Kidney (tissue), 13 donors: ENCODE measurements at regions not wholly inside any gene's neighbourhood (a gene's known extent, or its start where the extent isn't known, plus 50 kb on each side); places are given as distances from the start of the nearest gene placed in this dataset.

Experiments
- DNase-seq, 5 donors: peaks; one replicate each; pipeline ENCODE4 v3.0.0-alpha.2; 2013 to 2020
- FAIRE-seq: peaks from 2 replicates; lab custom pipeline; 2012; peaks lifted over from hg19 to GRCh38; lab: Jason Lieb, UNC
- H3K27ac ChIP-seq, 2 donors: one replicate each; pipeline ENCODE4 v1.7.0; 2013; ENCODE audit warnings: low read depth in 2 of 2, low read length in 2 of 2, inconsistent platforms in 1 of 2
- H3K27me3 ChIP-seq: one replicate; pipeline ENCODE4 v1.7.1; 2013; ENCODE audit warnings: low read length, inconsistent platforms; ENCODE audit not compliant: control insufficient read depth, insufficient read depth
- H3K36me3 ChIP-seq, 3 donors: one replicate each; pipeline versions ENCODE4 v1.7.0 to v1.7.1; 2013; ENCODE audit warnings: low read length in 3 of 3, control low read depth in 1 of 3, inconsistent platforms in 1 of 3; ENCODE audit not compliant: insufficient read depth in 3 of 3, control insufficient read depth in 2 of 3
- H3K4me1 ChIP-seq, 3 donors: one replicate each; pipeline versions ENCODE4 v1.7.0 to v1.7.1; 2013; ENCODE audit warnings: low read length in 3 of 3, inconsistent platforms in 1 of 3, low read depth in 1 of 3; ENCODE audit not compliant: control insufficient read depth in 2 of 3, insufficient read depth in 2 of 3
- H3K4me3 ChIP-seq, 3 donors: one replicate each; pipeline versions ENCODE4 v1.7.0 to v1.8.1; 2013; ENCODE audit warnings: low read length in 3 of 3, control low read depth in 1 of 3, inconsistent platforms in 1 of 3
- H3K9ac ChIP-seq, 3 donors: one replicate each; pipeline versions ENCODE4 v1.7.0 to v1.7.1; 2013; ENCODE audit warnings: low read length in 3 of 3, control low read depth in 1 of 3, inconsistent platforms in 1 of 3
- H3K9me3 ChIP-seq, 3 donors: one replicate each; pipeline versions ENCODE4 v1.7.0 to v1.7.1; 2013; ENCODE audit warnings: low read length in 3 of 3, control low read depth in 1 of 3, inconsistent platforms in 1 of 3; ENCODE audit not compliant: control insufficient read depth in 2 of 3, insufficient read depth in 1 of 3
- CTCF ChIP-seq: IDR thresholded peaks from 3 replicates; pipeline ENCODE4 v1.5.1; 2012; ENCODE audit warnings: mild to moderate bottlenecking, moderate library complexity, borderline replicate concordance; ENCODE audit not compliant: insufficient read depth; ENCODE audit errors: extremely low read depth
- intact Hi-C: fragments of 100-400 bp; cut with DNase I; formaldehyde crosslinking; loops from one replicate; pipeline ENCODE4 v1.11.1; 2022
- donor health status: control.
- donor health status: control.
- donor health status: control.
- donor health status: control.
- donor health status: control.
- donor health status: DM: yes; HTN: yes; CAD: no.
- donor health status: Normal renal cell carcinoma (clear cell type).

GRCh38 chr6:1013656-1014430, 298.1 kb upstream of the FOXQ1 start:
- no peaks in the 10 kb centered on the region for H3K4me1 ChIP-seq
- no peak for TF ChIP-seq CTCF
- DNase-seq (no peak), FAIRE-seq (no peak)
- H3K27ac ChIP-seq = no peak overlapping the region
- H3K27me3 ChIP-seq = no peaks in the 10 kb centered on the region
- no peaks in the 10 kb centered on the region for H3K36me3 ChIP-seq
- H3K4me3 ChIP-seq = no peak overlapping the region
- intact Hi-C loops = no loop called here
- no peak overlapping the region for H3K9ac ChIP-seq
- no peaks in the 10 kb centered on the region for H3K9me3 ChIP-seq

DNA sequence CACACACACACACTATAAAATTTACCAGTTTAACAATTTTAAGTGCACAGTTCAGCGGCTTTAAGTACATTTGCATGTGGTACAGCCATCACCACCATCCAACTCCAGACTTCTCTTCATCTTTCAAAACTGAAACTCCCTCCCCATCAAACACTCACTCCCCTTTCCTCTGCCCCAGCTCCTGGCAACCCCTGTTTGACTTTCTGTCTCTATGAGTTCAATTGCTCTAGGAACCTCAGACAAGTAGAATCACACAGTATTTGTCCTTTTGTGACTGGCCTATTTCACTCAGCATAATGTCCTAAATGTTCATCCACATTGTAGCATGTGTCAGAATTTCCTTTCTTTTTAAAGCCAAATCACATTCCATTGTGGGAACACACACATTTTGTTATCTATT, 302.8 kb upstream of the FOXQ1 start:
- Histone ChIP-seq H3K36me3 (no peaks in the 10 kb centered on the region), H3K9ac (no peak overlapping the region), H3K4me3 (no peak overlapping the region), H3K27me3 (no peaks in the 10 kb centered on the region), H3K9me3 (no peaks in the 10 kb centered on the region), H3K27ac (no peak overlapping the region), H3K4me1 (no peaks in the 10 kb centered on the region)
- TF ChIP-seq CTCF = no peak
- no peak for FAIRE-seq
- no peak for DNase-seq
- intact Hi-C loops = no loop called here

- Histone ChIP-seq H3K9me3 (no peaks in the 10 kb centered on the region), H3K36me3 (no peaks in the 10 kb centered on the region), H3K4me3 (no peak overlapping the region), H3K27me3 (no peaks in the 10 kb centered on the region), H3K4me1 (no peaks in the 10 kb centered on the region), H3K9ac (no peak overlapping the region), H3K27ac (no peak overlapping the region)
- DNase-seq (no peak), FAIRE-seq (no peak)
- intact Hi-C loops = no loop called here
- no peak for TF ChIP-seq CTCF
These were observed 304.7 kb upstream of the FOXQ1 start for GRCh38 chr6:1007159-1007558.
